ENCODE measurements at regions not wholly inside any gene's neighbourhood (a gene's known extent, or its start where the extent isn't known, plus 50 kb on each side); places are given as distances from the start of the nearest gene placed in this dataset.

GRCh38 chr20:52681288-52681687 is 290.9 kb upstream of the TSHZ2 start:
- TF ChIP-seq CTCF (IDR thresholded peaks at IDR 0.05) = no peak
- TF ChIP-seq POLR2AphosphoS5 (IDR thresholded peaks at IDR 0.05) = no peak

Data from esophagus muscularis mucosa (tissue), 3 donors.